Esophagus squamous epithelium (tissue), 5 donors: ENCODE measurements at regions not wholly inside any gene's neighbourhood (a gene's known extent, or its start where the extent isn't known, plus 50 kb on each side); places are given as distances from the start of the nearest gene placed in this dataset.

Source experiments
- DNase-seq: peaks from one replicate; lab custom pipeline; 2025; lab: John Stamatoyannopoulos, UW
- H3K27ac ChIP-seq, 4 donors: fragments of 200-600 bp; sonication (generic); one replicate each; pipeline ENCODE4 v1.5.1; 2016 to 2019; ENCODE audit warnings: mild to moderate bottlenecking in 1 of 4
- H3K27me3 ChIP-seq, 4 donors: fragments of 200-600 bp; sonication (generic); 1 replicate in 3 of 4; 2 replicates in 1 of 4; pipeline versions ENCODE4 v1.5.1 to v1.6.0; 2017 to 2021; ENCODE audit warnings: antibody characterized with exemption in 1 of 4
- H3K36me3 ChIP-seq, 3 donors: fragments of 200-600 bp; sonication (generic); one replicate each; pipeline ENCODE4 v1.5.1; 2016 to 2019
- H3K4me1 ChIP-seq, 3 donors: fragments of 200-600 bp; sonication (generic); one replicate each; pipeline ENCODE4 v1.5.1; 2017 to 2019
- H3K4me3 ChIP-seq, 4 donors: fragments of 200-600 bp; sonication (generic); 1 replicate in 3 of 4; 2 replicates in 1 of 4; pipeline ENCODE4 v1.5.1; 2016 to 2019; ENCODE audit warnings: mild to moderate bottlenecking in 2 of 4, moderate library complexity in 1 of 4
- H3K9me3 ChIP-seq, 3 donors: fragments of 200-600 bp; sonication (generic); one replicate each; pipeline ENCODE4 v1.5.1; 2016 to 2019
- POLR2A ChIP-seq, 4 donors: fragments of 450-650 bp; IDR thresholded peaks; one replicate each; pipeline ENCODE4 v1.6.1; 2017; ENCODE audit warnings: antibody characterized with exemption in 4 of 4, mild to moderate bottlenecking in 4 of 4, moderate library complexity in 3 of 4
- WGBS, 2 donors: methylation state at CpG; one replicate each; pipeline ENCODE4 v1.1.5; 2018; 5-methylcytosine and 5-hydroxymethylcytosine counted together
- intact Hi-C: fragments of 100-400 bp; cut with DNase I; formaldehyde crosslinking; loops from one replicate; pipeline ENCODE4 v1.15.0; 2022
- TF ChIP-seq, protein P1 (sequence below), 6 experiments: fragments of 450-650 bp in 4 of 6; fragments of 200-600 bp in 2 of 6; sonication (generic) in 2 of 6; IDR thresholded peaks; one replicate each; pipeline ENCODE4 v1.5.1; 2016 to 2019; ENCODE audit warnings: antibody characterized with exemption in 6 of 6, mild to moderate bottlenecking in 4 of 6, moderate library complexity in 4 of 6
- donor health status: DM: yes; HTN: yes; CAD: no.

DNA sequence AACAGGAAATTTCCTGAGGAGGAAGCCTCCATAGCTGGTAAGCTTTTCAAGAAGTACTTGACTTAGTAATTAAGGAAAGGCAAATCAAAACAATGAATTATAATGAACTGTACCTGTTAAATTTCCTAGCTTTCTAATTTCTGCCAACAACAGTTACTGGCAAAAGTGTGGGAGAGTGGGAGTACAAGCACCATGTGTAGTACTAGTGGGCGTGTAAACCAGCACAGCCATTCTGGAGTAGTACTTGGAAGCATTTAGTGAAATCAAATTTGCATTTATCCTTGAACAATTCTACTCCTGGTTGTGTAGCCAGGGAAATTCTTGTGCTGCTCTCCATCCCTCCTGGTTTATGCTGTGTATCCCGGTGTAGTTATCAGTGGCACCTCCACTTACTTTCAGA, 190.8 kb downstream of the PRDM2 start:
- H3K4me3 ChIP-seq: no peak overlapping the region
- no peaks in the 10 kb centered on the region for H3K9me3 ChIP-seq
- 92 to 94% methylated on average over 2 of the region's 2 CpGs for WGBS, 2 donors
- H3K36me3 ChIP-seq: no peaks in the 10 kb centered on the region
- DNase-seq: no peak
- no peak overlapping the region for H3K27ac ChIP-seq
- TF ChIP-seq POLR2A (IDR thresholded peaks at IDR 0.05): no peak
- TF ChIP-seq, protein P1, sequence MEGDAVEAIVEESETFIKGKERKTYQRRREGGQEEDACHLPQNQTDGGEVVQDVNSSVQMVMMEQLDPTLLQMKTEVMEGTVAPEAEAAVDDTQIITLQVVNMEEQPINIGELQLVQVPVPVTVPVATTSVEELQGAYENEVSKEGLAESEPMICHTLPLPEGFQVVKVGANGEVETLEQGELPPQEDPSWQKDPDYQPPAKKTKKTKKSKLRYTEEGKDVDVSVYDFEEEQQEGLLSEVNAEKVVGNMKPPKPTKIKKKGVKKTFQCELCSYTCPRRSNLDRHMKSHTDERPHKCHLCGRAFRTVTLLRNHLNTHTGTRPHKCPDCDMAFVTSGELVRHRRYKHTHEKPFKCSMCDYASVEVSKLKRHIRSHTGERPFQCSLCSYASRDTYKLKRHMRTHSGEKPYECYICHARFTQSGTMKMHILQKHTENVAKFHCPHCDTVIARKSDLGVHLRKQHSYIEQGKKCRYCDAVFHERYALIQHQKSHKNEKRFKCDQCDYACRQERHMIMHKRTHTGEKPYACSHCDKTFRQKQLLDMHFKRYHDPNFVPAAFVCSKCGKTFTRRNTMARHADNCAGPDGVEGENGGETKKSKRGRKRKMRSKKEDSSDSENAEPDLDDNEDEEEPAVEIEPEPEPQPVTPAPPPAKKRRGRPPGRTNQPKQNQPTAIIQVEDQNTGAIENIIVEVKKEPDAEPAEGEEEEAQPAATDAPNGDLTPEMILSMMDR (IDR thresholded peaks at IDR 0.05): no peak
- peaks cover 0 to 88% (median 5%) of the 10 kb centered on the region in 4 donors for H3K27me3 ChIP-seq
- intact Hi-C loops: no loop called here
- peaks cover 0 to 14% (median 9%) of the 10 kb centered on the region in 3 donors for H3K4me1 ChIP-seq

DNA sequence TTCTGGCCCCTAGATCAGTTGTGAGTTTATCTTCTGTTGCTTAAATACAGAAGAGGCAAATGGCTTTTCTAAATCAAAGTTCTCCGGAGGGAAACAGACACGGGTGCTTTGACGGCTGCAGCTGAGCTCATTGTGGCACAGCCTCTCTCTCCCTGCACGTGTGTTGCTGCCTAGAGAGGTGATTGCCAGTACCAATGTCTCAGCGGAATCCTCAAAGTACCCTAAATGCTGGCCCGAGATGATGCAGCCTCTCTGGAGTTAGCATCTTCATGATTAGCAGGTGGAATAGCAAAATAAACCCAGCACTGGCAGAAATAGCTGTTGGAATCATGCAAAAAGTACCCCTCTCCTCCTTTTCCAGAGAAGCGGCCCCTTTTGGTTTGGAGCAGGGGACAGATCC, 192.2 kb downstream of the PRDM2 start:
- H3K4me1 ChIP-seq: peaks cover 0 to 14% (median 9%) of the 10 kb centered on the region in 3 donors
- no peaks in the 10 kb centered on the region for H3K9me3 ChIP-seq
- H3K27ac ChIP-seq: no peak overlapping the region
- no peak for DNase-seq
- H3K27me3 ChIP-seq: peaks cover 0 to 99% (median 5%) of the 10 kb centered on the region in 4 donors
- TF ChIP-seq, protein P1 (IDR thresholded peaks at IDR 0.05): no peak
- no peak for TF ChIP-seq POLR2A (IDR thresholded peaks at IDR 0.05)
- no peaks in the 10 kb centered on the region for H3K36me3 ChIP-seq
- WGBS, 2 donors: 24 to 48% methylated on average over 5 to 6 of the region's 7 CpGs
- intact Hi-C loops: no loop called here
- peak overlapping the region in 3 of 4 donors; percentile 30 to 62 (median 47) for H3K4me3 ChIP-seq

DNA sequence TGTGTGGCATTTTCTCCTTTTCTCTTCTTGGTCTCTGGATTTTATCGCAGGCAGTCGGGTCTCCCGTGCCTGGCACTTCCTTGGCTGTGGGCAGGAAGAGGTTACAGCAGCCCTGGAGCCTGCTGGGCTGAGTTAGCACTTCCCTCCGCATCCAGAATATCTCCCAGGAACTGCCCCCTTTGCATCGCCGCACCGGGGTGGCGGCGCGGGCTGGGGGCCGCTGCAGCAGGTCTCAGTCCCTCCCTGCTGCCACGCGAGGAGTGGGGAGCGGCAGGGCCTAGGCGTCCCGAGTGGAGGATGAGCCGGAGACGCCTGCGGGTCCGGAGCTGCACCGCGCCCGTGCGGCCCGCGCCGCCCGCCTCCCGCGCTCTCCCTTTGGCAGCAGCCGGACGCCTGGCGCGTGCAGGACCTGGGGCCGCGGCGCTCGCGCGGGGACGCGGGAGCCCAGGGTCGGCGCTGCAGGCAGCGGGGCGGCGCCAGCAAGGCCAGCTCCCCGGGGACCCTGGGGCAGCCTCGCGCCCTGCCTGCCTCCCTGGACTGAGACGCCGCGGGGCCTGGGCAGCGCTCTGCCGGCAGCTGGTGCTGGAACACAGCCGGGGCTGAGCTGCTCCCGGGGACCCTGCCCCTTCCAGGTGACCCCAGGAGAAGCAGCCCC, 192.8 kb downstream of the PRDM2 start:
- Histone ChIP-seq H3K27ac (no peak overlapping the region), H3K27me3 (peaks cover 0 to 97% (median 5%) of the 10 kb centered on the region in 4 donors), H3K36me3 (no peaks in the 10 kb centered on the region), H3K9me3 (no peaks in the 10 kb centered on the region), H3K4me3 (peak overlapping the region; percentile 11 to 62 (median 38)), H3K4me1 (peaks cover 0 to 14% (median 9%) of the 10 kb centered on the region in 3 donors)
- no peak for DNase-seq
- TF ChIP-seq, protein P1 (IDR thresholded peaks at IDR 0.05): no peak
- TF ChIP-seq POLR2A (IDR thresholded peaks at IDR 0.05): no peak
- WGBS, 2 donors: 0% methylated on average over 3 of the region's 57 CpGs
- intact Hi-C loops: no loop called here

DNA sequence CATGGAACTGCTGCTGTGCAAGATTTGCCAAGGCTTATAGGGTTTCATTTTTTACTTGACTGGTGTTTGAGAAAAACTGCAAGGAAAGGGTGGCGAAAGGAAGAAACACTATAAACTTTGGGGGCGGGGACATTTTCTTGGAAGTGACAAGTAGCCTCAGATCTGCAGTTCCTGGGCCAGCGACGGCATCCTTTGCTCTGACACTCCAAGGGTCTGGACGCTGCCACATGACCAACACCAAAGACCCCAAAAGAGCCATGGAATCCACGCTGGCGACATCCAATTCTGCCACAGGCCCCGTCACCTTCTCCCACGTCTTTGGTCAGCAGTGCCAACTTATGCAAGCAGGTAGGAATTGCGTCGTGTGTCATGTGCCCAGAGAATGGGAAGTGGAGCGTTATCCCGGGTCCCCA, 193.4 kb downstream of the PRDM2 start:
- TF ChIP-seq, protein P1 (IDR thresholded peaks at IDR 0.05): no peak
- no peak for TF ChIP-seq POLR2A (IDR thresholded peaks at IDR 0.05)
- Histone ChIP-seq H3K4me3 (peak overlapping the region; percentile 11 to 62 (median 38)), H3K27ac (no peak overlapping the region), H3K4me1 (peaks cover 0 to 14% (median 9%) of the 10 kb centered on the region in 3 donors), H3K27me3 (peaks cover 0 to 97% (median 5%) of the 10 kb centered on the region in 4 donors), H3K9me3 (no peaks in the 10 kb centered on the region), H3K36me3 (no peaks in the 10 kb centered on the region)
- intact Hi-C loops: no loop called here
- 42 to 53% methylated on average over 11 to 13 of the region's 13 CpGs for WGBS, 2 donors
- DNase-seq: no peak

DNA sequence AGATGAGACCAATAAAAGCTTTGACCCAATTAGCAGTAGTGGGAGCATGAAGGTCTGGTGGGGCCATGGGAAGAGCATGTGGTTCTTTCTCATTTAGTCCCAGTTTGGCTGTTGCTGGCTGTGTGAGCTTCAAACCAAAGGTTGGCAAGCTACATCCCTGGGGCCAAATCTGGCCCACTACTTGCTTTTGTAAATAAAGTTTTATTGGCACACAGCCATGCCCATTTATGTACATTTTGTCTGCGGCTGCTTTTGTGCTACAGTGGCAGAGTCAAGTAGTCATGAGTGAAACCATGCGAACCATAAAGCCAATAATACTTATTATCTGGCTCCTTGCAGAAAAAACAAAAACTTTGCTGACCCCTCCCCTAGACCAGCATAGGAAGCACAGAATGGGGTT, 196.9 kb downstream of the PRDM2 start:
- no peak overlapping the region for H3K27ac ChIP-seq
- no peaks in the 10 kb centered on the region for H3K36me3 ChIP-seq
- H3K4me3 ChIP-seq: no peak overlapping the region
- TF ChIP-seq, protein P1 (IDR thresholded peaks at IDR 0.05): no peak
- no peak for TF ChIP-seq POLR2A (IDR thresholded peaks at IDR 0.05)
- WGBS, 2 donors: 64 to 90% methylated on average over 2 of the region's 2 CpGs
- no peak for DNase-seq
- intact Hi-C loops: no loop called here
- no peaks in the 10 kb centered on the region for H3K9me3 ChIP-seq
- peaks cover 0 to 73% (median 5%) of the 10 kb centered on the region in 4 donors for H3K27me3 ChIP-seq
- peaks cover 0 to 14% (median 9%) of the 10 kb centered on the region in 3 donors for H3K4me1 ChIP-seq
